Hepatocyte (in vitro differentiated cells): ENCODE measurements at regions not wholly inside any gene's neighbourhood (a gene's known extent, or its start where the extent isn't known, plus 50 kb on each side); places are given as distances from the start of the nearest gene placed in this dataset.

ENCODE experiments used
- DNase-seq: peaks from one replicate; pipeline ENCODE4 v3.0.0-alpha.2; 2016; ENCODE audit warnings: low spot score
- H2AFZ ChIP-seq: fragments of 200-600 bp; sonication (generic); 2 replicates; pipeline ENCODE4 v1.6.0; 2016; ENCODE audit warnings: antibody characterized with exemption, mild to moderate bottlenecking
- H3K27ac ChIP-seq: fragments of 200-600 bp; sonication (generic); 2 replicates; pipeline ENCODE4 v1.5.1; 2016; ENCODE audit warnings: mild to moderate bottlenecking
- H3K27me3 ChIP-seq: fragments of 200-600 bp; sonication (generic); 2 replicates; pipeline ENCODE4 v1.6.1; 2016
- H3K36me3 ChIP-seq: fragments of 200-600 bp; sonication (generic); replicated peaks from 2 replicates; pipeline ENCODE4 v1.5.1; 2016; ENCODE audit warnings: low read depth; ENCODE audit not compliant: insufficient read depth
- H3K4me1 ChIP-seq: fragments of 200-600 bp; sonication (generic); 2 replicates; pipeline ENCODE4 v1.5.1; 2016; ENCODE audit warnings: mild to moderate bottlenecking, moderate library complexity; ENCODE audit not compliant: insufficient read depth
- H3K4me2 ChIP-seq: fragments of 200-600 bp; sonication (generic); 2 replicates; pipeline ENCODE4 v1.6.0; 2016
- H3K4me3 ChIP-seq: fragments of 200-600 bp; sonication (generic); 2 replicates; pipeline ENCODE4 v1.5.1; 2016; ENCODE audit warnings: mild to moderate bottlenecking
- H3K79me2 ChIP-seq: fragments of 200-600 bp; sonication (generic); 2 replicates; pipeline ENCODE4 v1.6.0; 2017; ENCODE audit warnings: mild to moderate bottlenecking
- H3K9me2 ChIP-seq: fragments of 200-600 bp; sonication (generic); replicated peaks from 2 replicates; pipeline ENCODE4 v1.6.0; 2017; ENCODE audit warnings: mild to moderate bottlenecking; ENCODE audit not compliant: insufficient read depth
- H3K9me3 ChIP-seq: fragments of 200-600 bp; sonication (generic); 2 replicates; pipeline ENCODE4 v1.5.1; 2016; ENCODE audit warnings: low read depth, mild to moderate bottlenecking
- H4K20me1 ChIP-seq: fragments of 200-600 bp; sonication (generic); 2 replicates; pipeline ENCODE4 v1.6.0; 2016; ENCODE audit warnings: mild to moderate bottlenecking; ENCODE audit not compliant: insufficient read depth, poor library complexity, severe bottlenecking
- CTCF ChIP-seq: fragments of 200-600 bp; sonication (generic); IDR thresholded peaks from 2 replicates; pipeline ENCODE4 v1.5.1; 2016; ENCODE audit warnings: antibody characterized with exemption, mild to moderate bottlenecking; ENCODE audit not compliant: poor library complexity
- EZH2 ChIP-seq: fragments of 200-600 bp; sonication (generic); IDR thresholded peaks from 2 replicates; pipeline ENCODE4 v1.6.1; 2016; ENCODE audit warnings: antibody characterized with exemption, mild to moderate bottlenecking, borderline replicate concordance
- EZH2phosphoT487 ChIP-seq: fragments of 200-600 bp; sonication (generic); IDR thresholded peaks from one replicate; pipeline ENCODE4 v1.6.1; 2018; ENCODE audit warnings: antibody characterized with exemption, mild to moderate bottlenecking, low read depth, moderate library complexity; ENCODE audit not compliant: unreplicated experiment, severe bottlenecking
- WGBS: methylation state at CpG from one replicate; pipeline ENCODE4 v1.1.6; 2016; ENCODE audit warnings: low lambda C conversion rate; ENCODE audit errors: missing lambda C conversion rate; 5-methylcytosine and 5-hydroxymethylcytosine counted together

GRCh38 chr21:35853321-35854239 lies 206.7 kb downstream of the SETD4 start:
- H2AFZ ChIP-seq: no peak overlapping the region
- no peaks in the 10 kb centered on the region for H4K20me1 ChIP-seq
- H3K4me2 ChIP-seq: no peak overlapping the region
- H3K4me3 ChIP-seq: no peak overlapping the region
- H3K4me1 ChIP-seq: no peaks in the 10 kb centered on the region
- H3K27me3 ChIP-seq: no peaks in the 10 kb centered on the region
- no peaks in the 10 kb centered on the region for H3K9me3 ChIP-seq
- no peak overlapping the region for H3K27ac ChIP-seq
- no peak for DNase-seq
- no peaks in the 10 kb centered on the region for H3K36me3 ChIP-seq
- H3K79me2 ChIP-seq: no peaks in the 10 kb centered on the region
- 73% methylated on average over 9 of the region's 9 CpGs for WGBS
- H3K9me2 ChIP-seq: no peaks in the 10 kb centered on the region
- TF ChIP-seq EZH2phosphoT487 (no peak), CTCF (no peak), EZH2 (no peak)

- no peaks in the 10 kb centered on the region for H3K4me1 ChIP-seq
- no peaks in the 10 kb centered on the region for H3K27me3 ChIP-seq
- H3K4me2 ChIP-seq: no peak overlapping the region
- no peak for DNase-seq
- no peaks in the 10 kb centered on the region for H3K79me2 ChIP-seq
- TF ChIP-seq EZH2phosphoT487 (no peak), EZH2 (no peak), CTCF (no peak)
- no peaks in the 10 kb centered on the region for H3K36me3 ChIP-seq
- no peaks in the 10 kb centered on the region for H4K20me1 ChIP-seq
- no peak overlapping the region for H3K27ac ChIP-seq
- no peak overlapping the region for H2AFZ ChIP-seq
- H3K9me2 ChIP-seq: no peaks in the 10 kb centered on the region
- H3K4me3 ChIP-seq: no peak overlapping the region
- H3K9me3 ChIP-seq: no peaks in the 10 kb centered on the region
- 90% methylated on average over 2 of the region's 2 CpGs for WGBS
Measured at GRCh38 chr21:35852820-35853219, 207.5 kb downstream of the SETD4 start.

- Histone ChIP-seq H3K27me3 (no peaks in the 10 kb centered on the region), H3K79me2 (no peaks in the 10 kb centered on the region), H3K4me2 (no peak overlapping the region), H3K27ac (no peak overlapping the region), H3K4me1 (no peaks in the 10 kb centered on the region), H3K9me2 (no peaks in the 10 kb centered on the region), H4K20me1 (no peaks in the 10 kb centered on the region), H3K4me3 (no peak overlapping the region), H3K9me3 (no peaks in the 10 kb centered on the region), H3K36me3 (no peaks in the 10 kb centered on the region), H2AFZ (no peak overlapping the region)
- no peak for TF ChIP-seq EZH2phosphoT487
- TF ChIP-seq EZH2: no peak
- no peak for TF ChIP-seq CTCF
- no peak for DNase-seq
- 67% methylated on average over 9 of the region's 9 CpGs for WGBS
Measured at GRCh38 chr21:35850542-35851103, 209.7 kb downstream of the SETD4 start.
